ENCODE measurements at regions not wholly inside any gene's neighbourhood (a gene's known extent, or its start where the extent isn't known, plus 50 kb on each side); places are given as distances from the start of the nearest gene placed in this dataset.

DNA sequence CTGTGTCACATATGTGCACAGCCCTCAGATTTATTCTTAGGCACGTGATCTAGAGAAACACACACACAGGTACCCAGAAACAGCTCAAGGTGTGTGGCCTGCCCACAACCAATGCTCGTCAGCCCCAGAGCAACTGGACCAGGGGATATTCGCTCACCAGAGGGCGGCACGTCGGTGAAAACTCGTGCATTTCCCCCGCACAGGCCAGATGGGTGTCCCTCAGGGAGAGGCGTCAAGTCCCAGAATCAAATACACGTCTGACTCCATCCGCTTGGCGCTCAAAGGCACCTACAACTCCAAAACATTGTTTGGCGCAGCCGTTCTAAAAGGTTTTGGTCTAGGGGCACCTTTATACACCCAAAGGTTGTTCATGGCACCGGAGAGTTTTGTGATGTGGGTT, 429.0 kb downstream of the BRD1 start:
- TF ChIP-seq GATA2 (IDR thresholded peaks at IDR 0.05; ENCODE audit: low read depth, low read length) (no peak), GATA3 (IDR thresholded peaks at IDR 0.05; ENCODE audit: low read depth, low read length) (no peak)
